Activated CD4-positive, alpha-beta T cell treated with anti-CD3 and anti-CD28 coated beads, Interleukin-2, amount 50 U/mL, for 48 hours (primary cell): ENCODE measurements at regions not wholly inside any gene's neighbourhood (a gene's known extent, or its start where the extent isn't known, plus 50 kb on each side); places are given as distances from the start of the nearest gene placed in this dataset.
A peak's percentile ranks its signal among the peaks of the same experiment; 100 is the strongest.

ENCODE experiments used
- DNase-seq, 2 experiments: peaks; one replicate each; pipeline ENCODE4 v3.0.0-alpha.2; 2020

DNA sequence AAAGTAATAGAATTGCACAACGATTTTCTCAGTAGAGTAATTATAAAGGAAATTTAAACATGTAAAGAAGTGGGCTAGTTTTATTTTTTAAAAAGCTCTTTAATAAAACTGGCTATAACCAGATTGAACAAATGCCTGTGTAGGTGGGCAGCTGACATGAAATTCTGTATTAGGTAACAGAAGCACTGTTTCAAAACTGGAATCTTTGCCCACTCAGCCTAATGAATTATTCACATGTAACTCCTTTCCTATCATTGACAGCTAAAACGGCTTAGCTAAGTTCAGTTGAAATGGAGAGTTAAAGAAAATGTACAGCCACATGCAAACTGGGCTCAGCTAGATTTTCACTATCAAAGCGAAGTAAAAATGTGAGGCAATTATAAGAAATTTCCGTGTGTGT, 1300.1 kb upstream of the ACO1 start:
- no peak for DNase-seq

DNA sequence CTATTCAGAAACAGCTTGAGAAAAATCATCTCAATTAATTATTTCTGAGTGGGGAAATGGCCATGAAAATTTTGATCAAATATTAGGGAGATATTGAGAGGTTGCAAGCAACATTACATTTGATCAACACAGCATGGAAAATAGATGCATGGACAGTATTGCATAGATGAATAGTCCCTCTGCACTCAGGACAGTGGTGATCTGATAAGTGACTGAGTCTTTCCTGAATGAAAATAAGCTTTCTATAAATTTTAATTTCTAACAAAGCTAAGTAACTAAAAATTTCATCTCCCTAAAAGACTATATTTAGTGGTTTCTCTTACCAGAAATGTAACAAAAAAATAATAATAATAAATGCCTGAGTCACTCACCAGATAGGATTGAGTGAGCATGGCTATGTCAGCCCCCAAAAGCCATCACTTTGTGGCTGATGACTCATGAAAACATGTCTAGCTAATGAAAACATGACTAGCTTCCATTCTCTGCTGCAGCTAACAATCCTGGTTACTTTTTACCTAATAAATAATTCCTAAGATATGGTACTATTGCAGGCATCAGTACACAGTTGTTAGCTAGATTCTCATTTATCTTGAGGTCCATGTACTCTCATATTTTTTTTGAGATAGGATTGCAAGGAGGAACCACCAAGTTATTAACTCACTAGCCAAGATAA, 1294.8 kb upstream of the ACO1 start:
- DNase-seq, result no peak

DNA sequence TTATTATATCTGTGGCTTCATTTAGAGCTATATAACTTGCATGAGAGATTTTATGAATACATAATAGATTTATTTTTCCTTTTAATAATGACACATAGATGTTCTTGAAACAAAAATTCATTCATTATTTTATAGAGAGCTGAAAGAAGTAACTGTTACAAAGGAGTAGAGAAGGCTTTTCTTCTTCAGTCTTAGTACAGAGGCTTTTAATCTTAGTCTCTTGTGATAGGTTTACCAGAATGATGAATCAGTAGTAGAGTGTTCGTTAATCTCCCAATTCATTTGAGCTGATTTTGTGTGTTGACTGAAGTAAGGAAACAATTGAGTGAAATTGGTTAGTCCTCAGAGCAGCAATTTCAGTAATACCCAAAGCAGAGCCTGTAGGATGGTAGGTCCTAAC, 1284.1 kb upstream of the ACO1 start:
- no peak for DNase-seq

DNA sequence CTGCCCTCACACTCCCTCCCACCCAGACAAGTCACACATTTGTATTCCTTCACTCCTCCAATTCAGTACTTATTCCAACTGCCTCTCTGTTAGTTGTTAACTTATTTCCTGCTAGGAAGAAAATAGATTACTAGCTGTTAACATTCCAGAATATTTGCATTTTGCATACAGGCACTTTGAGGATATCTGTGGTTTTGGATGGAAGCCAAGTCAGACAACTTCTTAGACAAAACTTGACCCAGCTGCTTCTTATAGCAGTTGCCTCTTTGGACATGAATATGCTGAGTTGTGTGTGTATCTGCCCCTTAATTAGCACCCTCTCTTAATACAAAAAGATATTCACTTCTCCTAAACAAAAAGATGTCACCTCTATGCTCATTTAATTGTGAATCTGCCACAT, 1280.6 kb upstream of the ACO1 start:
- no peak for DNase-seq

DNA sequence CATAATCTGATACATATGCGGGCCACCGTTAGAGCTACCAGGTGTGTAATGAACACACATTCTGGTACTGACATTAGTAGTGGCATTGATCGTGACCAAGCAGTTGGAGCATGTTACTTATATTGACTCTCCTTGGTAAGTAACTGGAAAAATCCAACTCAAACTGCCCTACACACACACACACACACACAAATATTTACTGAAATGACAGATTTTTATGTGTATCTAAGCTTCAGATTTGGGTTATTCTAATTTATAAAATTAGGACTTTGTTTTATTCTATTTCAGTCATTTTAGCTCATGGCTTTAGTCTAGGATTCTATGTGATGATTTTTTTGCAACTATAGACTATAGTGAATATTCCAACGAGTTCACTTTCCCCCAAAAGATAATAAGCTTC, 1280.2 kb upstream of the ACO1 start:
- no peak for DNase-seq

DNA sequence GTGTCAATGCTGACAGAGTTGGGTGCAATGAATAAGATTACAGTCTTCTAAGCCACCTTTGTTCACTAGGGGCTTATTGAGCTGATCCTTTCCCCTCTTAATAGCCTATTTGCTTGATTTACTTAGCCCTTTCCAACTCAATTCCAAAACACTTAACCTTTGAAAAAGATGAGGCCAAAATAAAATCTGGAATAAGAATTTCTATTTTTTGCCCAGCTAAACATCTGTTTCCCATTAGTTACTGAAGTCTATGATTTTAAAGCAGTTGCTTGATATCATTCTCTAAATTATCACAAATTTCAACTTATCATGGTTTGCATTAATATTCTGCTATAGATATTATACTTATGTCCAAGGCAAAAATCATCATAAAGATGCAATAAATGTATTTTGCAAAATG, 1272.0 kb upstream of the ACO1 start:
- no peak for DNase-seq

DNA sequence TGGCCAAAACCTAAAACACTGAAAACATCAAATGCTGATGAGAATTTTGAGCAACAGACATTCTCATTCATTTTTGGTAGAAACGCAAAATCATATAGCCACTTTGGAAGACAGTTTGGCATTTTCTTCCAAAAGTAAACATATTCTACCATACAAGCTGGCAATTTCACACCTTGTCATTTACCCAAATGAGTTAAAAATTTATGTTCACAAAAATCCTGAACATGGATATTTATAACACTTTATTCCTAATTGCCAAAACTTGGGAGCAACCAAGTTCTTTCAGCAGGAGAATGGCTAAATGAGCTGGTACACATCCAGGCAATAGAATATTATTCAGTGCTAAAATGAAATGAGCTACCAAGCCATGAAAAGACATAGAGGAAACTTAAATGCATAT, 1270.1 kb upstream of the ACO1 start:
- no peak for DNase-seq

DNA sequence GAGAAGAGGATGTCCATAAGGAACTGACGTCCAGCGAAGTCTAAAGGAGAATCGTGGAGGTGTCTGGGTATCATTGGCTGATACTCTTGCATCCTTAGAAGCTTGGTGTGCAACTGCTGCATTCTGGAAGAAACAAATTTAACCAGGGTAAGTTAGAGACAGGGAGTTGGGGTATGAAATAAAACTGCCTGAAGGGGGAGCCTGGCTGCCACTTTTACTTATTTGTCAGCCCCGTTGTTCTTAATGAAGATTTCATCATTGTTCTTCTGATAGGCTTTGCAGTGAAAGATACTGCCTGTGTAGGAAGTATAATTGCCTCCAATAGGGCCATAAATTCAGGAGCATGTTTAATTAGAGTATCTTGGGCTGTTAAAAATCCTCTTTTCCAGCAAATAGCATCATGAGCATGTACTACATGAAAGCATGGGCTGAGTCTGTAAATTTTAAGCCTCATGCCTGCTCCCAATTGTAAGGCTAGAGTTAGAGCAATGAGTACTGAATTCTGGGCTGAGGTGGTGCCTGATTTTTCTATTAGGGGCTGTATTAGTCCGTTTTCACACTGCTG, 1264.5 kb upstream of the ACO1 start:
- peak; percentile 5 to 18 for DNase-seq

DNA sequence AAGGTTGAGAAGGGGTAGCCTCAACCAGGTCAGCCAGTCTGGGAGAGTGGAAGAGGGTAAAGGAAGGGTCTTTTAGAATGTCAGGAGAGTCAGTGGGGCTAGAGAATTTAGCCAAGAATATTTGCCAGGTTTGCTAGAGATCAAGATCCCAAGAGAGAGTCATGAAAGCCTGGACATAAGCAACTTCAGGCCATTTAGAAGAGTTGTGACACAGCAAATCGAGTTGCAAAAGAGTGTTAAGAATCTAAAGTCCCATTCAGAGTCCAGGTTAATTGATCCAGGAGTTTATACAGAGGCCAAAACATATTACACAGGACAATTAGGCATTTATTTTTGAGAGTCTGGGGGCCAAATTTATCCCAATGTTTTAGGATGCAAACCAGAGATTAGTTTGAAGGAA, 1260.1 kb upstream of the ACO1 start:
- no peak for DNase-seq

DNA sequence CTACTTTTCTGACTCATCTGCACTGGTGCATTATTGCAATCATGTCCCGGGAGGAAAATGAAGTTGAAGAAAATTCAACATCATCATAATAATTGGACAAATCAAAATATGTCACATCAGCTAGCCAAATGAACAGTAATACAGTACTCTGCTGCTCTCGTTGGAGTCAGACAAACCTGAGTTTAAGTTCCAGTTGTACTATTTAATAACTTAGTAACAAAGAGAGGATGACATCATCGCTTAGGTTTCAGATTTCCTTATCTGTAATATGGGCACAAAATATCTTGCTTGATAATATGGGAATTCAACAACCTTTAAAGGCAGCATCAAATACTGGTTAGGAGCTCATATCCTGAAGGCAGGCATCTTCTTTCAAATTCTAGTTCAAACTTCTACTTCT, 1248.9 kb upstream of the ACO1 start:
- no peak for DNase-seq

DNA sequence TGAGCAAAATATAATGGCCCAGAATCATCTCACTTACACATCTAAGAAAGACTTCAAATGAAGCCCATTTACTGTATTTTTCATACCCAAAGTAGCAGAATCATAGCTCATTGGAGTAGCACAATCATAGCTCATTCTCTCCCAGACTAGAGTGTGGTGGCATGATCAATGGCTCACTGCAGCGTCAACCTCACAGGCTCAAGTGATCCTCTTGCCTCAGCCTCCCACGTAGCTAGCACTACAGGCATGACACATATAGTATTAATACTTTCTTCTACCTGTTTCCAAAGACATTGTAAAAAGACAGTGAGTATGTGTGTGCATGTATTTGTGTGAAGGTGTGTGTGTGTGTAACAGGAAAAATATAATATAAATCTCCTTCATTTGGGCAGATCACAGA, 1247.9 kb upstream of the ACO1 start:
- DNase-seq, result no peak

DNA sequence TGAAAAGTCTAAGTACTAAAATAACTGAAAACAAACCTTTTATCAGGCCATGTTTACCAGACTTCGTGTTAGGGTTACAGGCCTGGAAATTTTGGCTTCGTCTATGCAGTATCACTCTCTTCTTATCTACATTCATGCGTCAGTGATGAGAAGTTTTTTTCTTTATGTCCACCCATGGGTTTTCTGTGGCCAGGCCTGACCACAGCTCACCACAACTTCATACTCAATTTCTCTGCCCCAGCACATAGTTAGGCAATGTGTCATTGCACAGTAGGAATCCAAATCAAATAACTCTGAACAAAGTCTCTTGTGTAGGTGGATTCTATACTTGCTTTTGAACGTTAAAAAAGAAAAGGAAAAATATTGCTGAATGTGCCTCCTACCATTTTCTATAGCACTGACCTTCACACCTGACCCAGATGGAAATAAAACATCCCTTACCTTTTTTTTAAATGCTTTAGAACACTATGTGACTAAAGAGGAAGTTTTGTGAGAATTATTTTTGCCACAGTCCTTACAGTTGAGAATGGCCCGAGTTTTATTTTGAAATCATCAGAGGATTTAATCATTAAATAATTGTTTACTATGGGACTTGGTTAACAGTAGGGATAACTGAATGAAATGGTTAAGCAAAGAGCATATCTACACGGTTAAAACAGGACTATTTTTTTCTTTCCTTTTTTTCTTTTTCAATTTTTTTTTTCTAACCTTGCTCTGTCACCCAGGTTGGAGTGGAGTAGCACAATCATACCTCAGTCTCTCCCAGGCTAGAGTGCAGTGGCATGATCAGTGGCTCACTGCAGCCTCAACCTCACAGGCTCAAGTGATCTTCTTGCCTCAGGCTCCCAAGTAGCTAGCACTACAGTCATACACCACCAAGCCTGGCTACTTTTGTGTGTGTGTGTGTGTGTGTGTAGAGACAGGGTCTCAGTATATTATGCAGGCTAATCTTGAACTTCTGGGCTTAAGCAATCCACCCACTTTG, 1247.0 kb upstream of the ACO1 start:
- DNase-seq, result no peak

DNA sequence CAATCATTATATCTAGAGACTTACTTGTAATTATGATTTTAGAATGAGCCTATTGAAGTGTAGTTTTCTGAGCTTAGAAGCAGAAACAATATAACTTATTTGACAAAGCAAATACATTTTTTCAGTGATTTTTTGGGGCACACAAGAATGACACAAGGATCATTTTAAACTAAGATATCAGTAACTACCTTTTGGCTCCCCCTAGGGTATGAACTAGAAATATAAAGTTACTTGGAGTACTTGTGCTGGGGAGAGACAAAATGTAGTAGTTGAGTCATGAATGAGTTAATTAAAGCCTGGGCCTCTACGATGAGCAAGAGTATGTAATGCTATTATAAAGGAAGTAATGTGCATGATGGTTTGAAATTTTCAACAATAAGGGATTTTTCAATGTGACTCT, 1244.1 kb upstream of the ACO1 start:
- DNase-seq, result no peak

DNA sequence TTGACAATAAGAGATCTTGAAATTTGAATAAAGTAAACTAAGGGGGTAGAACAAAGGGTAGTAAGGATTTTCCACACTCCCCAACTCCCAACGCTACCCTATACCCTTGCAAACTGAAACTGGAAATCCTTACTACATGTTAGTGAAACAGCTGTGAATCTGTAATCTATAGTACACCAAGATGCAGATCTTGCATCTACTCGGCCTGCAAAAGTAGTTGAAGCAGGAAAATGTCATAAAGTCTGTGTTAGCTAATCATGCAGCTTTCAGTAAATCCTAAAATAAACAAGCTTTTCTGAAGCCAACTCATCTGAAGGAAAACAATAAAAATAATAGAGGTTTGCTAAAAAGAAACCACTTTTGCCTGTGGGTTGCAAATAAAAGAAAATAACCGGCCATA, 1242.0 kb upstream of the ACO1 start:
- DNase-seq, result no peak

DNA sequence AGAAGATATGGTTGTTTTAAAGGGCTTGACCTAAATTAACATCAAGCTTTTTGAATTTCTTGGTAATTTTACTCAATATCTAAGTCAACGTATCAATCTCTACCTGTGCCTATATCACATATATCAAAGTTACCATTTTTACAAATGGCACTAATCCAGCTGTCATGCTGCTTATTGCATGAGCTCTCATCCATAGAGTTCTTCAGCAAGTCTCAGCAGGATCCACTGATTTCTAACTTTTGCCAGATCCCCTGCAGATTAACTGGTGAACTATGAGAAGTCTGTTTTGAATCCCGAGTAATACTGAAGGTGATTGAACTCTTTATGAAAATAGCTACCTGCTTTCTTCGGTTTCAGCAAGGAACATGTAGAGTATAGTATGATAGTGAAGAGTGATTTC, 1239.8 kb upstream of the ACO1 start:
- DNase-seq, result no peak

DNA sequence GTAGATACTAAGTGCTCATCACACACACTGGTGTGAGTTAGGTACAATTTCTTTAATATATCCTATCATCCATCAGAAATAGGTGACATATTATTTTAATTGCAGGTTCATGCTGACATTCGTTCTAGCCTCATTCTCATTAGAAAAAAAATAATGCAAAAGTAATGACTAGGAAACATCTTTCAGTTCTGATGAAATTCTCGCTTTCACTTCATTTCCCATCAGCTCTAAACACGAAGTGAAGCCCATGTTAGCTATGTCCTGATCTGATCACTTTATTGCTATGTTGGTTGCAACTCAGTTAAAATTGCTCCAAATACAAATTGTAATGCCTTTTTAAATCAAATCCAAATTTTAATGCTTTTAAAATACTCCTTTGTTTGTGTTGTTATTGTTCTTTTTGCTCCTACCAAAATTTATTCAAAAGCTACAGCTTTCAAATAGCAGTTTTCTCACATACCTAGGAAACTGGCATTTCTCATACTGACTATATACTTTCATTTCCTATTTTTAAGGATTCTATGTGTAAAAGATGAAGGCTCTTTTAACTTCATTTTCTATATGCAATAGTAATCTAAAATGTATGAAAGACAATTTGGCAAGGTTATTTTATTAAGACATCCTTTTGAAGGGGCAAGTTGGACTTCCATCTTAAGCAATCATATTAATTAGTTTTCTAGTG, 1237.8 kb upstream of the ACO1 start:
- no peak for DNase-seq

DNA sequence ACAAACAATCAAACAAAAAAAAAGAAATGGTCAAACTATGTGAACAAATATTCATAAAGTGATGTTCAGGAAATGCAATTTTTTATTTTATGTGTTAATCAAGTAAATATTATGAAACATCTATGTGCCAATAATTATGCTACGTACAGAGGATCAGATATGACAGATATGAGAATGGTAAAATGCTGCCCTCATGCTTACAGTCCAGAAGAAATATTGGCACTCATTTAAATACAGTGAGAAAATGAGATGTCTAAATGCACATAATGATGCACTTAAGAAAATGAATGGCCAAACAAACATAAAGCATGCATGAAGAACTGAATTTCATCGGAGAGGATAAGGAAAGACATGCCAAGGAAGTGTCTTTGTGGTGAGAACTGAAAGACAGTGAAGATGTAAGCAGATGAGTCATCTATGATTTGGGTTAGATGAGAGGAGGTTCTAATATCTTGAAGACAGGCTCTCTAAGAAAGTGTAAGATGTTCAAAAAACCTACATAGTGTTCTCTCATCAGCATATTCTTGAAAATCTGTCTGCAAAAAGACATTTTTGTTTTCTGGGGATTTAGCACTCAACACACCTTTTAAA, 1231.1 kb upstream of the ACO1 start:
- DNase-seq, result no peak

DNA sequence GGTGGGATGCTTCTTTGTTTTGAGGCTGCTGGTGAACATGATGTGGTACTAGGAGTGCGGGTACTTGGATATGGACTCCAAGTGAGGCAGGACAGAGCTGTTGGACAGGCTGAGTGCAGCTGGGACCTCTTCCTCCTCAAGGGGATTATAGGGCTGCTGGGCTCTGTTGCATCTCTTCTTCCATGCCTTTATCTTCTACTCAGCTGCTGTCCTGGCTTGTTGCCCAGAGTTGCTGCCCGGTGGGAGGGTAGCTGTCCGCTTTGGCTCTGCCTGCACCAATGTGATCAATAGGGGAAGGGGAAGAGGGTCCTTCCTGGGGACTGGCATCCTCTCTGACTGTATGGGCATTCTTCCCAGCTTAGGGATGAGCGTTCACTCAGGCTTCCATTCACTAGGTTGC, 1217.9 kb upstream of the ACO1 start:
- DNase-seq, result no peak

DNA sequence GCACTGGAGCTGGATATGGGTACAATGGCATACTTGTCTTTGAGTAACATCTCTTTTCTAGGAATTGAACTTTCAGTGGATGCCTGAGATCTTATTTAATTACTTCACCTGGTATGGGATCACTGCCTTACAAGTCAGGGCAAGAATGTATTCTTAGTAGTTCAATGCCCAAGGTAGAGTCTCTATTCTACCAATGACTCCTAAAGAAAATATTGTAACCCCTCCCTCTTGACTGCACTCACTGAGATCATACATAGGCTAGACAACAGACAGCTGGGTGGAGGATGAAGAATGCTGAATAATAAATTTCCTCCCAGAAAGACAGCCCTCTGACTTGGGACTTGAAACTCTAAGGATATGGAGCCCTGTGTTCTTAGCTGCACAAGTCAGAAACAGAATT, 1216.3 kb upstream of the ACO1 start:
- DNase-seq, result no peak

DNA sequence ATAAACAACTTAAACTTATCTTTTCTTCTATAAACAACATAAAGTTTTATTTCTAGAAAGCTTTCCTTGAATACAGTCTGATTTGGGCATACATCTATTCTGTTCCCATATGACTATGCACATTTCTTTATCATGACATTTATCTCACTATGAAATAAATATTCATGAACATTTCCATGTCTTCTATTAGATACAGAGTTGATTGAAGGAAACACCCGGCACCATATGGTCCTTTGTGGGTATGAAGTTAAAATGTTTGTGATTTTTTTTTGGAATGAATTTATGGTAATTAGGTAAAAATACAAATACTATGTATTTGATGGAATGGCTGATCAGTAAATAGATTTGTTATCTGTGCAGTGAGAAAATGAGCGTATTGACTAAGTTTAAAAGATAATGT, 1209.8 kb upstream of the ACO1 start:
- no peak for DNase-seq

DNA sequence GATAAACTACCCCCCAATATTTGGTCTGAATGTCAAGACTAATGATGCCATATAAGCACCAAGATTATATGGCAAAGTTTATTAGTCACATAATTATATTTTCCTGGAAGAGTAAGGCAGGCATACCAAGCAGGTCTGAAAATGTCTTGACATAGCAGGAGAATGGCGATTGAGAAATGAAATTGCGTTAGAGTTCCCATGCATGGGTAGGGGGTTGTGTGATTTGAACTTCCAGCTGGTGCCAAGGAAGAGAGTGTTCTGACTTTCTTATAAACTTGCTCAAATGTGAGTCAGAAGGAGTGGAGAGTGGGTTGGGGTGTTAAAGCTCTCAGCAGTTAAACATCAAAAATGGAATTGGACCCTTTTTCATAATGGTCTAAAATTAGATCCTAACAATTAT, 1200.6 kb upstream of the ACO1 start:
- no peak for DNase-seq

DNA sequence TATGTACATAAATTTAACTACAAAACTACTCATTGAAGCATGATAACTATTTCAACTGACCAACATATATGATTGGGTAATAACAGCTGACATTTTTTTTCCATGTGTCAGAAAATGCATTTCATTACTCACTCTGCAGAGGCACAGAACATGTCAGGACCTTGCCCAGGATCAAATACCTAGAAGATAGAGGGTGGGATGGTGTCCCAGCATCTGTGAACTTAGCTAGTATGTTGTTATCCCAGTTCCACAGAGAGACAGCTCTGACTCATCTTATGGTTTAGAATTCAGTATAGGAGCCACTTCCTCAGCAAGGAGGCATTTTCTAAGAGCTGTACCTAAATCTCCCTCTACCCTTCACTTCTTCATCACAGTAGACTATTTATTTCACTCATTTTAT, 1198.6 kb upstream of the ACO1 start:
- DNase-seq, result no peak

DNA sequence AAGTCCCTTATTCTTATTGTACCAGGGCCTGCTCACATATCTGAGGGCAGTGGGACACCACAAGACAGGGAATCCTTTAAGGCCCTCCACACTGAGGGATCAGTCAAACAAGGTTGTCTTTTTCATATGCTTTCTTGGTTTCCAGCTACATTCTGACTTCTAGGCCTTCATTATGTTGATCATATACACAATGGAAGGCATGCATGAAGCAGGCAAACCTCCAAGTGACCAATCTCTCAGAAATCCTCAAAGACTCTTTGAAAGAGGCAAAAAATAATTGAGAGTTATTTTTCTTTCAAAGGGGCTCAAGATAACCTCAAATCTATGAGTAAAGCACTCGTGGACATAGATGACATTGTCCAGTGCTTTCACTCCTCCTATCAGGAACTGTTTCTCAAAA, 1195.9 kb upstream of the ACO1 start:
- DNase-seq, result no peak
